NCI-H526 treated with DMSO at 0.1 percent for 48 hours (cell line): ENCODE measurements at regions not wholly inside any gene's neighbourhood (a gene's known extent, or its start where the extent isn't known, plus 50 kb on each side); places are given as distances from the start of the nearest gene placed in this dataset.

ENCODE experiments used
- DNase-seq: peaks from one replicate; lab custom pipeline; 2025; lab: John Stamatoyannopoulos, UW

DNA sequence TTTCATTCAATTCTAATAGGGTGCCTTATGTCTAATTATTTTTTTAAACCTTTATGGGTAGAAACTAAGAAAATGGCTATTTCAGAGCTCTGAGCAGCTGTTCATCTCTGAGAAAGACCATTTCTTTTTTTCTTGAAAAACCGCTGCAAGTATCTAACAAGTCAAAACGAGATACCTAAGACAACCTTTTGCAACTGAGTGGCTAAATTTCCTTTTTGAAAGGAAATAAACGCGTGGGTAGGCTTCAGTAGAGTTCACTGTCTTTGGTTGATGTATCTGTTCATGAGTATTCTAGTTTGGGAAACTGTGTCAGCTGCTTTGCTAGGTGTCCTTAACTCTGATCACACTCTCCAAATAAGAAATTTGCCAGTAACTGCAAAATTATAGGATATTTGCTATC lies 104.3 kb upstream of the LINC00305 start:
- DNase-seq = no peak

DNA sequence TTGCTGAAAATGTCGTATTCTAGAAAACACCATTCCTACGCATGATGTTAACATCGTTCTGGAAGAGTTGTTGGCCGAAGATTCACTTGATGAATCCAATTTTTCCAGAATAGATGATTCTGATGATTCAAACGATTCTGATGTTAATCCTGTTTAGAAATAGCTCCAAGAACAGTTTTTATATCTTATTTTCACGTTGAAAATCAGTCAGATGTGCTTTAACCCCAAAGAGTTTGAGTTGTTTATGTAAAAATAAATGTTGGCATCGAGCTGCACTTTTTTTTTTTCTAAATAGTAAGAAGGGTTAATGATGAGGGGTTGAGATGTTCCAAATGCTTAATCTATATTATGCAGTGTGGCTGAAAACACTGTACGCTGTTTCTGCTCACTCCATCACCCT lies 99.9 kb upstream of the LINC00305 start:
- no peak for DNase-seq

DNA sequence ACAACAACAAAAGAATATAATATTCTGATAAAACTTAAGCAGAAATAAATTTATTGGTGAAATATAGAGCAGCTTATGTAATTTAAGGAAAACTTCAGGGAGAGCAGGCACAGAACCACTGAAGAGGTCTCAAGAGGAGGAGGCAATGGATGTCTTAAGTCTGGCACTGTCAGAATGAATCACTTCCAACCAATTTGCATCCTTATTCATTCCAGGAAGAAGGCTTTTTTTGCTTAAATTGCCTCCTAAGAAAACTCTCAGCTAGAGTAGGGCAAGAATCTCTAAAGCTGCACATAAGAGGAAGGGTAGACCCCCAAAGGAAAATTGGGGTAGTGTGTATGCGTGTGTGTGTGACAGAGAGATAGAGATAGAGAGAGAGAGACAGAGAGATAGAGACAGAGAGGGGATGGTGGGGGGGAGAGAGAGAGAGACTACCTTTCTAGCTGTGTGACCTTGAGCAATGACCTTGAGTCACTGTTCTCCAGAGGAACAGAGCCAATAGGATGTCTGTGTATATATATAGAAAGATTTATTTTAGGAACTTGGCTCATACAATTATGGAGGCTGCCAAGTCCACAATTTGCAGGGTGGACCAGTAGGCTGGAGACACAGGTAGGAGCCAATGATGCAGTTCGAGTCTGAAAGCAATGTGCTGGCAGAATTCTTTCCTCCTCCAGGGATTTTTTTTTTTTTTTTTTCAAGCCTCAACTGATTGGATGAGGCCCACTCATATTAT lies 96.4 kb upstream of the LINC00305 start:
- DNase-seq = no peak

DNA sequence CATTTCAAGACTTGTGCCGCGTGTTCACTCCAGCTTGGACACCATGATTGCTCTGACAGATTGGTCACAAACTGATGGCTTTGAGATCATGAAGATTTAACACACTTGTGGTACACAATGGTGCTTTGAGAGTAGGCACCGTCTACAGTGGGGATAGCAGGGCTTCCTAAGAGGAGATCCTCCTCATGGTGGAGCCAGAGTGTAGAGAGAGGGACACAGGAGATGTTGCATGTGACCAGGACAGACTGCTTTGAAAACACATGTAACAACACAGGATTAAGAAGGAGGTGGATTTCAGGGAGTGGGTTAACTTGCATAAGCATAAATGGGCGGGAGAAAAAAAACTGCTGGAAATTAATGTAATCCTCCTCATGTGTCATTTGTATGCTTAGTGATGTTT lies 95.7 kb upstream of the LINC00305 start:
- DNase-seq = no peak

DNA sequence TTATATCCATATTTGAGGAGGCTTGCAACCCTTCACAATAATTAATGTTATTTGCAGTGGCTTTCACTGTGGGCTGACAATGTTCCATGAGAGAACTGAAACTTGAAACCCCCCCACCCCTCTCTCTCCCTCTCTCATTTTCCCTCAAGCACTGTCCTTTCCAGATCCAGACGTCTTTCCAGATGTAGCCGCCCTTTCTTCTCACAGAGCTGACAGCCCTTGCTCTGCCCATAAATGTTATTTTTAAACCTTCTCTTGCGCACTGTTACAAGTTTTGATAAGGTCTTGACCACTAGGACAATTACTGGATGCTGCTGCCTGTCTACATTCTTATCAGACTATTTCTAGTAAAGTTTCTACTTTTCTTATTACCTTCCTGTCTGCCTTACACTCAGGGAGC lies 91.4 kb upstream of the LINC00305 start:
- no peak for DNase-seq

DNA sequence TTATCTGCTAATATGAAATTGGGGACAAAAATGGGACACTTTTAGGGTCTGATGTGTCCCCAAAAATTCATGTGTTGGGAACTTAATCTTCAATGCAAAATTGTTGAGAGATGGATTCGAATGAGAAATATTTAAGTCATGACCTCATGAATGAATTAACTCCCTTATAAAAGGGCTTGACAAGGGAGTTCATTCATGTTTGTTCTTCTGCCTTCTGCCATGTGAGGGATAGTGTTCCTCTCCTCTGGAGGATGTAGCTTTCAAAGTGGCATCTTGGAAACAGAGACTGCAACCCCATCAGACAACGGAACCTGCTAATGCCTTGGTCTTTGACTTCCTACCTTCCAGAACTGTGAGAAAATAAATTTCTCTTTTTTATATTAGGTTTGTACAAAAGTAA lies 89.2 kb upstream of the LINC00305 start:
- no peak for DNase-seq

DNA sequence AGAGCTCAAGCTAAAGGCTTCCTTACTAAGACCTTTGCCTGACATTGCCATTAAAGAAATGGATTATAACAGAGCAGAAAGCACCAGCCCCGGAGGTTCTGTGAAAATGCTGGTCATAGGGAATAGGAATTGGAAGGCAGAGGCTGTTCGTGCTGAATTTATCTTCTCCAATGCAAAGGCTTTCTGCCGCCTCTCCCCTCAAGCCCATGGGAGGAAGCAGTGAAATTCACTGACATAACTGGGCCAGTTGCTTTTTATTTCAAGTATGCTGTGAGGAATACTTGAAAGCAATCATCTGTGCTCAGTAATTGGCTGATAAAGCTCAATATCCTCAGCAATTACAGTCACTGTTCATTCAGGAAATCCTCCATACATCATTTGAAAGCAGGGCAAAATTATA lies 85.4 kb upstream of the LINC00305 start:
- DNase-seq = no peak

DNA sequence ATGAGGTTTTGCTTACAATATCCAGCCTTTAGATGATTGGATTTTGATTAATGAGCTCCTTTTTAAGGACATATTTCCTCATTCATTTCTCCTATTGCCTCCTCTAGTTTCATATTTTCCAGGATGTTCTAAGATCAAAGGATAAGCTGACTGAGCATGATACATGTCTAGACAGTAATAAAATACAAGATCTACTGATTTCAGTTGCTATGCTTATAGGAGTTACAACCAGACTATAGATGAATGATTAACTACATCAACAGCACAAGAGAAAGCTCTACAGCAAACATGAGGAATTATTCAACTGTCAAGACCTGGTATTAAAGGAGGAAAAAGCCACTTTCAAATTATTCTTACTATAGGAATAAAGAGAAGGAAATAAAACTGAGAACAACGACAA lies 85.0 kb upstream of the LINC00305 start:
- no peak for DNase-seq

DNA sequence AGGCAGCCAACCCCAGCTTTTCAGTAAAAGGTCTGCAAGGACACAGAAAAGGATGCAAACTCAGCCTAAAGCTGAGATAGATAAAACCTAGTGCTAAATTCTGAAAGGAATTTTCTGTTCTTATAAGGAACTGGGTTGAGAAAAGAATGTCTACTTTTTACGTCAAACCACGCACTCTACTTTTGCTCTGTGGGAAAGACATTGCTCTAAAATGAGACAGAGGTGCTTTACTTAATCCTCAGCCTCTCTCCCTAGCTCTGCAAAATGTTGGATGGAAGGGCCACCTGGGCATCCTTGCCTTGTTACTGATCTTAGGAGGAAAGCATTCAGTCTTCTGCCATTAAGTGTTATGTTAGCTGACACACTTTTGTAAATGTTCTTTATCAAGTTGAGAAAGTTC lies 72.1 kb upstream of the LINC00305 start:
- DNase-seq = no peak

DNA sequence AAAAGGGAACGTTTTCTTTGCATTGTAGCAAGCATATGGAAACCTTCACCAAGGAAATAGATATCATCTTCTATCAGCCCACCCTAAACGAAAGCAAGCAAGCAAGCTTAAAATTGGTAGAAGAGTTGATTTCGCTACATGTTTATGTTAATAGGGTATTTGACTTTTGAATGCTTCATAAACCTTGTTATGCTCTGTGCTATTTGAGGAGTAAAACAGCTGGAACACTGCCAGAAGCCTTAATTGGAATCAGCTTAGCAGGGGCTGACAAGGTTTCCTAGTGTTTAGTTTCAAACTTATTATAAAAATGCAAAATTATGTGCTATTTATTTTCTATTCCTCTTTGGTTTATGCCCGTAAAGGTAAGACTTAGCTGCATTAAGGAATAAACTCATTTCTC lies 70.6 kb upstream of the LINC00305 start:
- DNase-seq = no peak

DNA sequence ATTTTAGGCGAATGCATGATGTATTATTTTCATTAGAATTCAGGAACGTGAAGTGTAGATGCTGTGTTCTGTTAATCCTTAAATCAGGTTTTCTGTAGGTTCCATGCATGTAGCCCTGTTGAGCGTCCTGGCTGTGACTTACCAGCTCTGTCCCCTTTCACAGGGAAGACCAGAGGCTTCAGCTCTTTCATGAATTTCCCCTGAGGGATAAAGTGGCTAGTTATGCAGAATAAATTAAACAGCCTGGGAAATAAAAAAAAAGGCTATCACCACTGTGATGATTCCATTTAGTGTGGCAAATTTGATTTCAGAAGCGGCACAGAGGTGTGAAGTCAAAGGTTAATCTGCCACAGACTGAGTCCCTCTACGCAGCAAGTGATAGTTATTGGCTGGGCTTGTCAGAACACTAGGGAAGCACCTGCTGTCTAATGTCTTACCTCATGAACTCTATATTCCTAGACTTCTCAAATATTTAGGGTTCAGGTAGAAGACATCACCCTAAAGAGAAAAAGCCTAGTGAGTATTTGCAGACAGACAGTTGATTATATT lies 61.6 kb upstream of the LINC00305 start:
- DNase-seq = no peak

DNA sequence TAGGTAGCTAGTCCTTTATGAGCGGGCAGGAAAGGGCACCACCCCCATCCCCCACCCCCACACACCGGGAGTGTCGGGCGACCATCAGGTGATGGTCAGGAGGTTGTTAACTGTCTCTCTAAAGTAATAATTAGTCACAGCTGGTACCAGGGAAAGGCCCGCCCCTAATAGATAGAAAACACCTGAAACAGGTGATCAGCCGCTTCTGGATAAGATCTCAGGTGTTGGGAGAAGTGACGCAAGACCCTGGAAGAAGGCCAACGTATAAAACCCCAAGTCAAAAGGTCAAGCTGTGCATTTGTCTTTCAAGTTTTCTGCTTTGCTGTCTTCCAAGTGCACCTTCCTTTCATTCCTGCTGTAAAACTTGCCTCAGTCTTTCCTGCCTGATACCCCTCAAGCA lies 59.6 kb upstream of the LINC00305 start:
- DNase-seq = no peak

- no peak for DNase-seq
These were observed 58.9 kb upstream of the LINC00305 start for GRCh38 chr18:64207820-64208219.

DNA sequence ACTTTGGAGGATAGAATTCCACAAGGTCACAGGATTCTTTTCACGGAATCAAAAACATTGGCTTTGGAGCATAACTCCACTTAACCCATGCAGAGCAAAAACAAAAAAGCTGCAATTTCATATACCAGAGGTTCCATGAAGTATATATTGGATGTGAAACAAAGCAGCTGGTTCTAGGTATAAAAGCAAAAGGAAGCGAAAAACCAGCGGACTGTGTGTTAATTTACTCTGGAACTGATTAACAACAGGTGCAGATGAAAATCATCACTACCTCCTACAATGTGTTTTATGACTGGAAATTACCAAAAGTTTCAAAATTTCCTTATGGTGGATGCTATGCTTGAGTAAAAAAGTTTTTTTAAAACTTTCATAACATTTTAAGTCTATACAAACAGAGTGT lies 54.4 kb upstream of the LINC00305 start:
- DNase-seq = no peak

GRCh38 chr18:64202863-64203262 lies 54.0 kb upstream of the LINC00305 start:
- no peak for DNase-seq

GRCh38 chr18:64202210-64202836 lies 53.4 kb upstream of the LINC00305 start:
- no peak for DNase-seq

GRCh38 chr18:64201781-64202180 lies 52.9 kb upstream of the LINC00305 start:
- DNase-seq = no peak

- no peak for DNase-seq
These were observed 50.7 kb upstream of the LINC00305 start for GRCh38 chr18:64199581-64199980.
